ENCODE measurements at regions not wholly inside any gene's neighbourhood (a gene's known extent, or its start where the extent isn't known, plus 50 kb on each side); places are given as distances from the start of the nearest gene placed in this dataset.

DNA sequence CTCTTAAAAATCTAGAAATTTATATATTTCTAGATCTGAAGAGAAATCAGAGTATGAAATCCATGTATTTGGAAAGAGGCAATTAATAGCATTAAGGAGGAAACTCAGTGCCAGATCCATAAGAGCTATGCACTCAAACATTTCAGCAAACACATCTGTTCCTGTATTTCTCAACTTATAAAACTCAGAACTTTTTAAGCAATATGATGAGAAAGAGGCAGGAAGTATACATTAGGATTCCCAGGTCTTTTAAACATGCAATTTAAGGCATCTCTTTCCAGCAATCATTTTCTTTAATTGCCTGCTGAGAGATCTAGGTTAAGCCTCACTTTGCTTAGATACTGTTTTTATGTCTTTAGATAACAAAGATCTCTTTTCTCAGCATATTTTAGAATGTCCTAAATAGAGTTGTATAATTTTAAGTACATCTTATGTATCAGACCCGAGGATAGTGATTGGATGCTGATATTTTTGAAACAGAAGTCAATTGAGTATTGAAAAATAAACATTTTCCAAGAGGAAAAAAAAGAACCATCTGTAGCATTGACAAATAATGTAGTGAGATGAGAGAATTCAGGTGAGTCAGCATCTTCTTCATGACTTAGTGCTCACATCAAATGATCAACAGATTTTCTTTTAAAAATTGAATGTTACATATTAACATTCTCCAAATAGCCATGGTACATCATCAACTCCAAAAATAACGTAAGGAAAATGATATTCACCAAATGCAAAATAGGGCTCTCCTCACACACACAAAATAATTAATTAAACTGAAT lies 461.4 kb upstream of the NOX3 start:
- ChIA-PET CTCF (no interaction called here), POLR2A (no interaction called here)
- no peaks in the 10 kb centered on the region for H3K27me3 ChIP-seq (ENCODE audit: control insufficient read depth, insufficient read depth, low read length)
- no peaks in the 10 kb centered on the region for H3K36me3 ChIP-seq (ENCODE audit: control insufficient read depth, insufficient read depth, low read length)
- no peak for DNase-seq (ENCODE audit: low read depth)
- TF ChIP-seq, protein P1, sequence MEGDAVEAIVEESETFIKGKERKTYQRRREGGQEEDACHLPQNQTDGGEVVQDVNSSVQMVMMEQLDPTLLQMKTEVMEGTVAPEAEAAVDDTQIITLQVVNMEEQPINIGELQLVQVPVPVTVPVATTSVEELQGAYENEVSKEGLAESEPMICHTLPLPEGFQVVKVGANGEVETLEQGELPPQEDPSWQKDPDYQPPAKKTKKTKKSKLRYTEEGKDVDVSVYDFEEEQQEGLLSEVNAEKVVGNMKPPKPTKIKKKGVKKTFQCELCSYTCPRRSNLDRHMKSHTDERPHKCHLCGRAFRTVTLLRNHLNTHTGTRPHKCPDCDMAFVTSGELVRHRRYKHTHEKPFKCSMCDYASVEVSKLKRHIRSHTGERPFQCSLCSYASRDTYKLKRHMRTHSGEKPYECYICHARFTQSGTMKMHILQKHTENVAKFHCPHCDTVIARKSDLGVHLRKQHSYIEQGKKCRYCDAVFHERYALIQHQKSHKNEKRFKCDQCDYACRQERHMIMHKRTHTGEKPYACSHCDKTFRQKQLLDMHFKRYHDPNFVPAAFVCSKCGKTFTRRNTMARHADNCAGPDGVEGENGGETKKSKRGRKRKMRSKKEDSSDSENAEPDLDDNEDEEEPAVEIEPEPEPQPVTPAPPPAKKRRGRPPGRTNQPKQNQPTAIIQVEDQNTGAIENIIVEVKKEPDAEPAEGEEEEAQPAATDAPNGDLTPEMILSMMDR (IDR thresholded peaks at IDR 0.05; ENCODE audit: insufficient read depth, low read depth, low read length) = no peak
- H3K4me3 ChIP-seq (ENCODE audit: low read depth, low read length) = no peak overlapping the region

GRCh38 chr6:155915651-155916050 lies 460.0 kb upstream of the NOX3 start:
- Histone ChIP-seq H3K4me3 (ENCODE audit: low read depth, low read length) (no peak overlapping the region), H3K36me3 (ENCODE audit: control insufficient read depth, insufficient read depth, low read length) (no peaks in the 10 kb centered on the region), H3K27me3 (ENCODE audit: control insufficient read depth, insufficient read depth, low read length) (no peaks in the 10 kb centered on the region)
- POLR2A ChIA-PET = no interaction called here
- DNase-seq (ENCODE audit: low read depth) = no peak
- TF ChIP-seq, protein P1 (IDR thresholded peaks at IDR 0.05; ENCODE audit: insufficient read depth, low read depth, low read length) = no peak
- CTCF ChIA-PET = no interaction called here

GRCh38 chr6:155913816-155914215 lies 458.2 kb upstream of the NOX3 start:
- ChIA-PET POLR2A (no interaction called here), CTCF (no interaction called here)
- H3K4me3 ChIP-seq (ENCODE audit: low read depth, low read length) = no peak overlapping the region
- H3K27me3 ChIP-seq (ENCODE audit: control insufficient read depth, insufficient read depth, low read length) = no peaks in the 10 kb centered on the region
- no peak for DNase-seq (ENCODE audit: low read depth)
- H3K36me3 ChIP-seq (ENCODE audit: control insufficient read depth, insufficient read depth, low read length) = no peaks in the 10 kb centered on the region
- TF ChIP-seq, protein P1 (IDR thresholded peaks at IDR 0.05; ENCODE audit: insufficient read depth, low read depth, low read length) = no peak

DNA sequence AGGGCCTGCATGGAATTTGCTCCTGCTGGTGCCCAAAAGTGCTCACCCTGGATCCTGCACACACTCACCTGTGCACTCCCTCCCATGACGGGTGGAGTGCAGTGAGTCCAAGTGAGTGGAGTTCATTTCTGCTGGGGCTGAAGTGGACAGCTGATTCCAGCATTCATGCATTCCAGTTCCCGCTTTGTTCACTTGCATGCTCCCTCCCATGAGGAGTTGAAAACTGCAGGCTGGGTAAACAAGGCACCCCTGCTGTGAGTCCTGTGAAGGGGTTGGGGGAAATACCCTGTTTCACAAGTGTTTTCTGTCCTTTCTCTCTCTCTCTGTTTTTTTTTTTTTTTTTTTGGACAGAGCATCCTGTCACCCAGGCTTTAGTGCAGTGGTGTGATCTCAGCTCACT lies 454.1 kb upstream of the NOX3 start:
- TF ChIP-seq, protein P1 (IDR thresholded peaks at IDR 0.05; ENCODE audit: insufficient read depth, low read depth, low read length) = no peak
- Histone ChIP-seq H3K4me3 (ENCODE audit: low read depth, low read length) (no peak overlapping the region), H3K27me3 (ENCODE audit: control insufficient read depth, insufficient read depth, low read length) (no peaks in the 10 kb centered on the region), H3K36me3 (ENCODE audit: control insufficient read depth, insufficient read depth, low read length) (no peaks in the 10 kb centered on the region)
- ChIA-PET CTCF (no interaction called here), POLR2A (no interaction called here)
- no peak for DNase-seq (ENCODE audit: low read depth)

GRCh38 chr6:155895641-155896040 lies 440.0 kb upstream of the NOX3 start:
- TF ChIP-seq, protein P1 (IDR thresholded peaks at IDR 0.05; ENCODE audit: insufficient read depth, low read depth, low read length) = no peak
- no peaks in the 10 kb centered on the region for H3K27me3 ChIP-seq (ENCODE audit: control insufficient read depth, insufficient read depth, low read length)
- no peak for DNase-seq (ENCODE audit: low read depth)
- no peak overlapping the region for H3K4me3 ChIP-seq (ENCODE audit: low read depth, low read length)
- H3K36me3 ChIP-seq (ENCODE audit: control insufficient read depth, insufficient read depth, low read length) = no peaks in the 10 kb centered on the region
- ChIA-PET CTCF (no interaction called here), POLR2A (no interaction called here)
